Liver (tissue), 3 donors: ENCODE measurements at regions not wholly inside any gene's neighbourhood (a gene's known extent, or its start where the extent isn't known, plus 50 kb on each side); places are given as distances from the start of the nearest gene placed in this dataset.
"Not testable (repeated sequence)": the region's sequence is repeated elsewhere in the genome, so short reads cannot be mapped to it uniquely, and the experiment has no call there.

ENCODE experiments used
- CTCF ChIP-seq: fragments of 150-350 bp; IDR thresholded peaks from 2 replicates; pipeline ENCODE4 v1.5.1; 2017; ENCODE audit warnings: improper control_type of control experiment, low read depth, low read length; ENCODE audit not compliant: missing input control
- EGR1 ChIP-seq, 2 donors: IDR thresholded peaks; 2 replicates each; pipeline ENCODE4 v1.6.1; 2016 to 2018; ENCODE audit warnings: antibody characterized with exemption in 2 of 2, low read depth in 2 of 2
- FOXA1 ChIP-seq: IDR thresholded peaks from 2 replicates; pipeline ENCODE4 v1.6.1; 2016; ENCODE audit warnings: antibody characterized with exemption
- GABPA ChIP-seq, 2 donors: IDR thresholded peaks in 1 of 2; conservative IDR thresholded peaks in 1 of 2; 2 replicates each; pipeline ENCODE4 v1.6.1; 2016; ENCODE audit warnings: antibody characterized with exemption in 2 of 2, mild to moderate bottlenecking in 1 of 2, moderate library complexity in 1 of 2
- NR2F2 ChIP-seq: IDR thresholded peaks from 2 replicates; pipeline ENCODE4 v1.6.1; 2016; ENCODE audit warnings: antibody characterized with exemption
- REST ChIP-seq: IDR thresholded peaks from 2 replicates; pipeline ENCODE4 v1.6.1; 2016; ENCODE audit warnings: antibody characterized with exemption, mild to moderate bottlenecking
- YY1 ChIP-seq: IDR thresholded peaks from 2 replicates; pipeline ENCODE4 v1.6.1; 2016; ENCODE audit warnings: antibody characterized with exemption, mild to moderate bottlenecking
- TF ChIP-seq, protein P1 (sequence below): IDR thresholded peaks from 2 replicates; pipeline ENCODE4 v1.6.1; 2016; ENCODE audit warnings: antibody characterized with exemption
- TF ChIP-seq, protein P2 (sequence below): IDR thresholded peaks from 2 replicates; pipeline ENCODE4 v1.6.1; 2016; ENCODE audit warnings: antibody characterized with exemption
- donor health status: healthy.
- donor health status: healthy.

GRCh38 chr1:117767756-117768155 is 161.7 kb downstream of the GDAP2 start:
- TF ChIP-seq CTCF; EGR1 (IDR thresholded peaks at IDR 0.05; ENCODE audit: low read depth in 2 of 2); REST; FOXA1; YY1; NR2F2; GABPA (IDR thresholded peaks at IDR 0.05 in 1 of 2, conservative IDR thresholded peaks at IDR 0.05 in 1 of 2): not testable (repeated sequence)
- TF ChIP-seq, protein P1, sequence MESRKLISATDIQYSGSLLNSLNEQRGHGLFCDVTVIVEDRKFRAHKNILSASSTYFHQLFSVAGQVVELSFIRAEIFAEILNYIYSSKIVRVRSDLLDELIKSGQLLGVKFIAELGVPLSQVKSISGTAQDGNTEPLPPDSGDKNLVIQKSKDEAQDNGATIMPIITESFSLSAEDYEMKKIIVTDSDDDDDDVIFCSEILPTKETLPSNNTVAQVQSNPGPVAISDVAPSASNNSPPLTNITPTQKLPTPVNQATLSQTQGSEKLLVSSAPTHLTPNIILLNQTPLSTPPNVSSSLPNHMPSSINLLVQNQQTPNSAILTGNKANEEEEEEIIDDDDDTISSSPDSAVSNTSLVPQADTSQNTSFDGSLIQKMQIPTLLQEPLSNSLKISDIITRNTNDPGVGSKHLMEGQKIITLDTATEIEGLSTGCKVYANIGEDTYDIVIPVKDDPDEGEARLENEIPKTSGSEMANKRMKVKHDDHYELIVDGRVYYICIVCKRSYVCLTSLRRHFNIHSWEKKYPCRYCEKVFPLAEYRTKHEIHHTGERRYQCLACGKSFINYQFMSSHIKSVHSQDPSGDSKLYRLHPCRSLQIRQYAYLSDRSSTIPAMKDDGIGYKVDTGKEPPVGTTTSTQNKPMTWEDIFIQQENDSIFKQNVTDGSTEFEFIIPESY: not testable (repeated sequence)
- TF ChIP-seq, protein P2, sequence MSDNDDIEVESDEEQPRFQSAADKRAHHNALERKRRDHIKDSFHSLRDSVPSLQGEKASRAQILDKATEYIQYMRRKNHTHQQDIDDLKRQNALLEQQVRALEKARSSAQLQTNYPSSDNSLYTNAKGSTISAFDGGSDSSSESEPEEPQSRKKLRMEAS: not testable (repeated sequence)
